ENCODE measurements at regions not wholly inside any gene's neighbourhood (a gene's known extent, or its start where the extent isn't known, plus 50 kb on each side); places are given as distances from the start of the nearest gene placed in this dataset.

- Histone ChIP-seq H3K36me3 (no peaks in the 10 kb centered on the region), H3K27ac (no peak overlapping the region), H3K4me1 (no peaks in the 10 kb centered on the region), H3K27me3 (no peaks in the 10 kb centered on the region), H3K4me3 (replicated peaks in 1 of 3) (no peak overlapping the region), H3K9me3 (no peaks in the 10 kb centered on the region)
- intact Hi-C loops (cut with DNase I): no loop called here
- DNase-seq: no peak
- 91 to 94% methylated on average over 5 of the region's 5 CpGs for WGBS, 2 donors
- no peak for TF ChIP-seq POLR2A (IDR thresholded peaks at IDR 0.05)
- TF ChIP-seq CTCF (IDR thresholded peaks at IDR 0.05): no peak
Observed at GRCh38 chr18:61149786-61150185, 183.4 kb upstream of the CDH20 start.

GRCh38 chr18:61153571-61153970 lies 179.7 kb upstream of the CDH20 start:
- Histone ChIP-seq H3K27me3 (no peaks in the 10 kb centered on the region), H3K4me1 (no peaks in the 10 kb centered on the region), H3K36me3 (no peaks in the 10 kb centered on the region), H3K4me3 (replicated peaks in 1 of 3) (no peak overlapping the region), H3K27ac (no peak overlapping the region), H3K9me3 (no peaks in the 10 kb centered on the region)
- intact Hi-C loops (cut with DNase I): no loop called here
- no peak for TF ChIP-seq POLR2A (IDR thresholded peaks at IDR 0.05)
- TF ChIP-seq CTCF (IDR thresholded peaks at IDR 0.05): no peak
- WGBS, 2 donors: 84 to 85% methylated on average over 3 of the region's 3 CpGs
- DNase-seq: no peak

GRCh38 chr18:61154866-61155265 lies 178.4 kb upstream of the CDH20 start:
- H3K27ac ChIP-seq: no peak overlapping the region
- intact Hi-C loops (cut with DNase I): no loop called here
- 81 to 86% methylated on average over 3 of the region's 3 CpGs for WGBS, 2 donors

GRCh38 chr18:61155586-61155985 lies 177.6 kb upstream of the CDH20 start:
- no peaks in the 10 kb centered on the region for H3K36me3 ChIP-seq
- no peaks in the 10 kb centered on the region for H3K27me3 ChIP-seq
- TF ChIP-seq POLR2A (IDR thresholded peaks at IDR 0.05) (no peak), CTCF (IDR thresholded peaks at IDR 0.05) (no peak)
- H3K4me3 ChIP-seq (replicated peaks in 1 of 3): no peak overlapping the region
- intact Hi-C loops (cut with DNase I): no loop called here
- H3K27ac ChIP-seq: no peak overlapping the region
- no peaks in the 10 kb centered on the region for H3K4me1 ChIP-seq
- H3K9me3 ChIP-seq: no peaks in the 10 kb centered on the region
- no peak for DNase-seq
- WGBS, 2 donors: 81 to 84% methylated on average over 3 of the region's 3 CpGs

More at GRCh38 chr18:61154866-61155265, 178.4 kb upstream of the CDH20 start:
- no peaks in the 10 kb centered on the region for H3K36me3 ChIP-seq
- TF ChIP-seq POLR2A (IDR thresholded peaks at IDR 0.05) (no peak), CTCF (IDR thresholded peaks at IDR 0.05) (no peak)
- H3K4me1 ChIP-seq: no peaks in the 10 kb centered on the region
- DNase-seq: no peak
- no peaks in the 10 kb centered on the region for H3K9me3 ChIP-seq
- no peaks in the 10 kb centered on the region for H3K27me3 ChIP-seq
- no peak overlapping the region for H3K4me3 ChIP-seq (replicated peaks in 1 of 3)

GRCh38 chr18:61157451-61157850 lies 175.8 kb upstream of the CDH20 start:
- Histone ChIP-seq H3K27ac (no peak overlapping the region), H3K36me3 (no peaks in the 10 kb centered on the region), H3K4me3 (replicated peaks in 1 of 3) (no peak overlapping the region), H3K27me3 (no peaks in the 10 kb centered on the region), H3K4me1 (no peaks in the 10 kb centered on the region), H3K9me3 (no peaks in the 10 kb centered on the region)
- no peak for DNase-seq
- intact Hi-C loops (cut with DNase I): no loop called here
- TF ChIP-seq POLR2A (IDR thresholded peaks at IDR 0.05) (no peak), CTCF (IDR thresholded peaks at IDR 0.05) (no peak)
- WGBS, 2 donors: 82 to 91% methylated on average over 6 of the region's 6 CpGs
